ENCODE measurements at regions not wholly inside any gene's neighbourhood (a gene's known extent, or its start where the extent isn't known, plus 50 kb on each side); places are given as distances from the start of the nearest gene placed in this dataset.

DNA sequence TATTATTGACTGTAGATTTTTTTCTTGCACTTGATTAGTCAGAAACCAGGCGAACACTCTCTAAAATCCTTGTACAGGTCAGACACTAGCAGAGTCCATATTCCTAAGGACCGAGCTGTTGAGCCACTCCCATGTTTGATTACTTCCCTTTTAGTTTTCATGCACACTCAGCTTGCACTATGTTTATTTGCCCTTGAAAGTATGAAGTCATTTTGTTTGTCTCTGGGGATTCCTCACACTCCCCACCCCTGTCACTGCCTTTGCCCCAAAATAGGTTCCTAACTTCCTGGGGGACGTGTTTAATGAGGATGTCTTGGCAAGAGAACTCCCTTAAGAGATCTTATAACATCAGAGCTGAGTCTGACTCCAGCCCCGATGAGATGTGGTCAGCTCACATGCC is 182.1 kb downstream of the EVX1 start:
- H3K9me3 ChIP-seq (ENCODE audit: insufficient read depth, low read depth, low read length): no peaks in the 10 kb centered on the region
- no peaks in the 10 kb centered on the region for H3K9me2 ChIP-seq (replicated peaks; ENCODE audit: low read depth, low read length)
- H3K4me3 ChIP-seq (ENCODE audit: low read length, poor library complexity, severe bottlenecking): no peak overlapping the region
- no peaks in the 10 kb centered on the region for H3K4me1 ChIP-seq (ENCODE audit: insufficient read depth, low read length, poor library complexity, severe bottlenecking)
- H3K4me2 ChIP-seq (ENCODE audit: low read depth, low read length, poor library complexity, severe bottlenecking): no peak overlapping the region
- no peaks in the 10 kb centered on the region for H3K27me3 ChIP-seq (ENCODE audit: insufficient read depth, low read length, poor library complexity, severe bottlenecking)
- H3F3A ChIP-seq (ENCODE audit: low read depth): no peaks in the 10 kb centered on the region
- H3K9ac ChIP-seq (ENCODE audit: low read depth, low read length, poor library complexity, severe bottlenecking): no peak overlapping the region
- no peaks in the 10 kb centered on the region for H3K79me2 ChIP-seq (ENCODE audit: insufficient read depth, low read length)
- H3K36me3 ChIP-seq (ENCODE audit: insufficient read depth, low read length): no peaks in the 10 kb centered on the region
- H4K20me1 ChIP-seq (ENCODE audit: insufficient read depth, low read length, poor library complexity, severe bottlenecking): no peaks in the 10 kb centered on the region
- no peak overlapping the region for H2AFZ ChIP-seq (ENCODE audit: low read length)
- TF ChIP-seq, protein P1, sequence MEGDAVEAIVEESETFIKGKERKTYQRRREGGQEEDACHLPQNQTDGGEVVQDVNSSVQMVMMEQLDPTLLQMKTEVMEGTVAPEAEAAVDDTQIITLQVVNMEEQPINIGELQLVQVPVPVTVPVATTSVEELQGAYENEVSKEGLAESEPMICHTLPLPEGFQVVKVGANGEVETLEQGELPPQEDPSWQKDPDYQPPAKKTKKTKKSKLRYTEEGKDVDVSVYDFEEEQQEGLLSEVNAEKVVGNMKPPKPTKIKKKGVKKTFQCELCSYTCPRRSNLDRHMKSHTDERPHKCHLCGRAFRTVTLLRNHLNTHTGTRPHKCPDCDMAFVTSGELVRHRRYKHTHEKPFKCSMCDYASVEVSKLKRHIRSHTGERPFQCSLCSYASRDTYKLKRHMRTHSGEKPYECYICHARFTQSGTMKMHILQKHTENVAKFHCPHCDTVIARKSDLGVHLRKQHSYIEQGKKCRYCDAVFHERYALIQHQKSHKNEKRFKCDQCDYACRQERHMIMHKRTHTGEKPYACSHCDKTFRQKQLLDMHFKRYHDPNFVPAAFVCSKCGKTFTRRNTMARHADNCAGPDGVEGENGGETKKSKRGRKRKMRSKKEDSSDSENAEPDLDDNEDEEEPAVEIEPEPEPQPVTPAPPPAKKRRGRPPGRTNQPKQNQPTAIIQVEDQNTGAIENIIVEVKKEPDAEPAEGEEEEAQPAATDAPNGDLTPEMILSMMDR (conservative IDR thresholded peaks at IDR 0.05; ENCODE audit: low read length): no peak
- TF ChIP-seq EZH2phosphoT487 (IDR thresholded peaks at IDR 0.05; ENCODE audit: borderline replicate concordance): no peak

DNA sequence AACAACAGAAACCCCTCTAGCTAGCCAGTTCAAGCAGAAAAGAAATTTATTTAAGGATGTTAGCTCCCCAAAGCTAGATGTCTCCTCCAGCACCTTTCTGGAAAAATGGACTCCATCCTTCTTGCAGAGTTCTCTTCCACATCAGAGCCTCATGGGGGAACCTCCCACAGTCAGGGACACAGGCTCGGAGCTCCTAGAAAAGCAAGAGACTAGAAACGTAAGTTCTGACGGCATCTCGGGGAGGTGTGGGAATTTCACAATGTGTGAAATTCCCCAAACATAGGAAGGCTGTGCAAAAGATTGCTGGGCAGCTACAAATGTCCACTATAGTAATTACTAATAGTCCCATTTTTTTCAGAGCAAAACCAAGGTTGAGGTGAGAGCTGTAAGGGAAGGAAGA is 184.8 kb downstream of the EVX1 start:
- TF ChIP-seq EZH2phosphoT487 (IDR thresholded peaks at IDR 0.05; ENCODE audit: borderline replicate concordance): no peak
- TF ChIP-seq, protein P1 (conservative IDR thresholded peaks at IDR 0.05; ENCODE audit: low read length): no peak
- Histone ChIP-seq H3K4me2 (ENCODE audit: low read depth, low read length, poor library complexity, severe bottlenecking) (no peak overlapping the region), H3K27me3 (ENCODE audit: insufficient read depth, low read length, poor library complexity, severe bottlenecking) (no peaks in the 10 kb centered on the region), H3K4me3 (ENCODE audit: low read length, poor library complexity, severe bottlenecking) (no peak overlapping the region), H3K9ac (ENCODE audit: low read depth, low read length, poor library complexity, severe bottlenecking) (no peak overlapping the region), H2AFZ (ENCODE audit: low read length) (no peak overlapping the region), H3K4me1 (ENCODE audit: insufficient read depth, low read length, poor library complexity, severe bottlenecking) (no peaks in the 10 kb centered on the region), H3K79me2 (ENCODE audit: insufficient read depth, low read length) (no peaks in the 10 kb centered on the region), H3K9me2 (replicated peaks; ENCODE audit: low read depth, low read length) (no peaks in the 10 kb centered on the region), H3K9me3 (ENCODE audit: insufficient read depth, low read depth, low read length) (no peaks in the 10 kb centered on the region), H4K20me1 (ENCODE audit: insufficient read depth, low read length, poor library complexity, severe bottlenecking) (no peaks in the 10 kb centered on the region), H3K36me3 (ENCODE audit: insufficient read depth, low read length) (no peaks in the 10 kb centered on the region), H3F3A (ENCODE audit: low read depth) (no peaks in the 10 kb centered on the region)

DNA sequence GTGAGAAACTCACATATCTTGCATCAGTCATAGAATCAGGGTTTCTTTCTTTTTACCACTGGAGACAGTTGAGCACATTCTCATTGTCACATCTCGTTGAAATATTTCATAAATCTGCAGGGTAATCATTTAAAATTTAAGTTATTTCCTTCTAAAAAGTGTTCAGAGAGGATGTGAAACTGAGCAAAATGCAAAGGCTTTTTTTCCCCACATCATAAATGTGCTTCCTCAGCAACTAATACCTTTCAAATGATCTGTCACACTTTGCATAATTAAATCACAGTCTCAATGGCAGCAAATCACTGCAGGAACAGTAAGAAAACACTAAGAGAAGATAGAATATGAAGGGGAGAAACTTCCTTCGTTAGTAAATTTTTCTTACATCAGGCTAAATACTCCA is 187.5 kb downstream of the EVX1 start:
- Histone ChIP-seq H3K27me3 (ENCODE audit: insufficient read depth, low read length, poor library complexity, severe bottlenecking) (no peaks in the 10 kb centered on the region), H3K4me1 (ENCODE audit: insufficient read depth, low read length, poor library complexity, severe bottlenecking) (no peaks in the 10 kb centered on the region), H3K36me3 (ENCODE audit: insufficient read depth, low read length) (no peaks in the 10 kb centered on the region), H3K9me3 (ENCODE audit: insufficient read depth, low read depth, low read length) (no peaks in the 10 kb centered on the region), H3K9ac (ENCODE audit: low read depth, low read length, poor library complexity, severe bottlenecking) (no peak overlapping the region), H3K4me2 (ENCODE audit: low read depth, low read length, poor library complexity, severe bottlenecking) (no peak overlapping the region), H3K4me3 (ENCODE audit: low read length, poor library complexity, severe bottlenecking) (no peak overlapping the region), H3F3A (ENCODE audit: low read depth) (no peaks in the 10 kb centered on the region), H3K79me2 (ENCODE audit: insufficient read depth, low read length) (no peaks in the 10 kb centered on the region), H2AFZ (ENCODE audit: low read length) (no peak overlapping the region), H3K9me2 (replicated peaks; ENCODE audit: low read depth, low read length) (no peaks in the 10 kb centered on the region), H4K20me1 (ENCODE audit: insufficient read depth, low read length, poor library complexity, severe bottlenecking) (no peaks in the 10 kb centered on the region)
- TF ChIP-seq, protein P1 (conservative IDR thresholded peaks at IDR 0.05; ENCODE audit: low read length): no peak
- TF ChIP-seq EZH2phosphoT487 (IDR thresholded peaks at IDR 0.05; ENCODE audit: borderline replicate concordance): no peak
